22Rv1 (cell line): ENCODE measurements at regions not wholly inside any gene's neighbourhood (a gene's known extent, or its start where the extent isn't known, plus 50 kb on each side); places are given as distances from the start of the nearest gene placed in this dataset.

Source experiments
- CTCF ChIP-seq: fragments of 450-650 bp; IDR thresholded peaks from 2 replicates; pipeline ENCODE4 v1.5.1; 2017; ENCODE audit warnings: mild to moderate bottlenecking
- ZFX ChIP-seq: fragments of 450-650 bp; IDR thresholded peaks from 2 replicates; pipeline ENCODE4 v1.6.1; 2017; ENCODE audit warnings: antibody characterized with exemption, borderline replicate concordance

- TF ChIP-seq CTCF (peak; percentile 90), ZFX (no peak)
These were observed 146.8 kb upstream of the ZC3H12C start for GRCh38 chr11:109946322-109946846.
